Stomach (tissue), 4 donors: ENCODE measurements at regions not wholly inside any gene's neighbourhood (a gene's known extent, or its start where the extent isn't known, plus 50 kb on each side); places are given as distances from the start of the nearest gene placed in this dataset.

Experiments
- POLR2A ChIP-seq, 4 donors: fragments of 450-650 bp; IDR thresholded peaks; one replicate each; pipeline ENCODE4 v1.6.1; 2016; ENCODE audit warnings: antibody characterized with exemption in 4 of 4, control low read depth in 2 of 4, mild to moderate bottlenecking in 1 of 4, moderate library complexity in 1 of 4
- POLR2AphosphoS5 ChIP-seq, 3 donors: sonication (generic); formaldehyde crosslinking; IDR thresholded peaks; one replicate each; pipeline ENCODE4 v1.6.1; 2016; ENCODE audit warnings: antibody characterized with exemption in 3 of 3
- TF ChIP-seq, protein P1 (sequence below), 7 experiments: fragments of 450-650 bp in 4 of 7; fragments of 200-600 bp in 3 of 7; sonication (generic) in 3 of 7; IDR thresholded peaks; one replicate each; pipeline ENCODE4 v1.5.1; 2016 to 2019; ENCODE audit warnings: antibody characterized with exemption in 7 of 7, control low read depth in 2 of 7, mild to moderate bottlenecking in 1 of 7

DNA sequence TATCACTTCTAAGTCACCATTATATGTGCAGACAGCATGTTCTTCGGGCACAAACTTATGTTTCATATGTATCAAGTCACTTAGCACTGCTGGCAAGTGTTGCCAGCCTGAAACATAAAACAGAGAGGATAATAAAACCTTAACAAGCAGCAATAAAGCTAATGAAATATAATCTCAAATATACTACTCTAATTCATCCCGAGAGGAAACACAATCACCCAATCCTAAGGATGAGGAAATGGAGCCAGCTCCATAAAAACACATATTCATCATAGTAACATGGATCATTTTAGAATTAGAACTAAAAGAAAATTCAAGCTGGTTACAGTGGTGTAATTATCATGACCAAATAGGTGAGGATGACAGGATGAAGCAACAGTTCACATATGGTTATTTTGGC is 1072.7 kb downstream of the EPHA3 start:
- TF ChIP-seq, protein P1, sequence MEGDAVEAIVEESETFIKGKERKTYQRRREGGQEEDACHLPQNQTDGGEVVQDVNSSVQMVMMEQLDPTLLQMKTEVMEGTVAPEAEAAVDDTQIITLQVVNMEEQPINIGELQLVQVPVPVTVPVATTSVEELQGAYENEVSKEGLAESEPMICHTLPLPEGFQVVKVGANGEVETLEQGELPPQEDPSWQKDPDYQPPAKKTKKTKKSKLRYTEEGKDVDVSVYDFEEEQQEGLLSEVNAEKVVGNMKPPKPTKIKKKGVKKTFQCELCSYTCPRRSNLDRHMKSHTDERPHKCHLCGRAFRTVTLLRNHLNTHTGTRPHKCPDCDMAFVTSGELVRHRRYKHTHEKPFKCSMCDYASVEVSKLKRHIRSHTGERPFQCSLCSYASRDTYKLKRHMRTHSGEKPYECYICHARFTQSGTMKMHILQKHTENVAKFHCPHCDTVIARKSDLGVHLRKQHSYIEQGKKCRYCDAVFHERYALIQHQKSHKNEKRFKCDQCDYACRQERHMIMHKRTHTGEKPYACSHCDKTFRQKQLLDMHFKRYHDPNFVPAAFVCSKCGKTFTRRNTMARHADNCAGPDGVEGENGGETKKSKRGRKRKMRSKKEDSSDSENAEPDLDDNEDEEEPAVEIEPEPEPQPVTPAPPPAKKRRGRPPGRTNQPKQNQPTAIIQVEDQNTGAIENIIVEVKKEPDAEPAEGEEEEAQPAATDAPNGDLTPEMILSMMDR (IDR thresholded peaks at IDR 0.05): no peak
- no peak for TF ChIP-seq POLR2A (IDR thresholded peaks at IDR 0.05)
- no peak for TF ChIP-seq POLR2AphosphoS5 (IDR thresholded peaks at IDR 0.05)
